NCI-H69 (cell line): ENCODE measurements at regions not wholly inside any gene's neighbourhood (a gene's known extent, or its start where the extent isn't known, plus 50 kb on each side); places are given as distances from the start of the nearest gene placed in this dataset.
"Not testable (repeated sequence)": the region's sequence is repeated elsewhere in the genome, so short reads cannot be mapped to it uniquely, and the experiment has no call there.

ENCODE experiments used
- DNase-seq: peaks from one replicate; lab custom pipeline; 2025; lab: John Stamatoyannopoulos, UW

DNA sequence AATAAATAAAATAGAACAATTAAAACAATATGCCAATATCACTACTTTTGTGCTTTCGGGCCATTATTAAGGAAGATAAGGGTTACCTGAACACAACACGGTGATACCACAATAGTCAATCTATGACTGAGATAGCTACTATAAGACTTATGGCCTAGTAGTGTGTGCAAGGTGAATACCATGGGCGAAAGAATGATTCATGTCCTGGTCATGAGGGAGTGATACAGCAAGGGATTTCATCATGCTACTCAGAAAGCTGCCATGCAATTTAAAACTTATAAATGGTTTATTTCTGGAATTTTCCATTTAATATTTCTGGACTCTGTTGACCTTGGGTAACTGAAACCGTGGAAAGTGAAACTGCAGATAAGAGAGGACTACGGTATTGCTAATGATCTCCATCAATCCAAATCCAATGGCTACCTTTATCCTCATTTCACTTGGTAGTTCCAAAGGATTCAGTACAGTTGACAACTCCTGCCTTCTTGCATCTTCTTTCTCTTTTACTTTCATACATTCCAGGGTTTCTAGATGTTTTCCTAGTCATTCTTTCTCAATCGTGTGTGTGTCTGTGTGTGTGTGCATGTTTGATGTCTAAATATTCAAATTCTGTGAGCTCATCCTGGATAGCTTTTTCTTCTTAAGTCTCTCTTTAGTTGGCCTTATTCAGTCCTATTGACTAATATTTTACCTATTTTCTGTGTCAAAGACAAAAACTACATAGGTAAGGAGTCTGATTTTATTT lies 100.5 kb upstream of the MAGI2 start:
- DNase-seq = no peak

DNA sequence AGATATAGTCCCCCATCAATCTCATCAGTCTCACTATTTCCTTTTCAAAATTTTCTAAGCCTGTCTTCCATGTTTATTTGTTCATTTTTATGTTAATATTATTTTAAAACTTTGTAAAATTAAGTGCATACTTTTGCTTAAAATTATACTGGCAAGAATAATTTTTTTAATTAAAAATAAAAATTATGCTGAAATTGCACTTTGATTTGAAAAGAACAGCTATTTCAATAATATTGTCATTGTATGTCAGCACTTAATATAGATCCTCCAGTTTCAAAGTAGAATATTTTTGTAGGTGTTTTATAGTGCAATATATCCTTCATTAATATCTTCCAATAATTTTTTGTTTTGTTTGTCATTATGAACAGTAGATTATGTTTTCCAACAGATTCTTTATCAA lies 99.0 kb upstream of the MAGI2 start:
- DNase-seq = no peak

DNA sequence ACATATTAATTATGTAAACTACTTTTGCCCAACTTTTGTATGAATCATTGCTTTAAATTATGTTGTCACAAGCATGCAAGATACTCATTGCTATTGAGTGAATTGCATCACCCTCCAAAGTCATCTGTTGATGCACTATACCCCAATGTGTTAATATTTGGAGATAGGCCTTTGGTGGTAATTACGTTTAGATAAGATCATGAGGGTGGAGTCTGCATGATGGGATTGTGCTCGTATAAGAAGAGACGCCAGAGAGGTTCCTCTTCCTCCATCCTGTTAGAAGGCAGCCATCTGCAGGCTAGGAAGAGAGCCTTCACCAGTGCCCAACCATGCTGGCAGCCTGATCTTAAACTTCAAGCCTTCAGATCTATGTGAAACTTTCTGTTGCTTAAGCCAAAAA lies 95.3 kb upstream of the MAGI2 start:
- DNase-seq = peak; percentile 15

DNA sequence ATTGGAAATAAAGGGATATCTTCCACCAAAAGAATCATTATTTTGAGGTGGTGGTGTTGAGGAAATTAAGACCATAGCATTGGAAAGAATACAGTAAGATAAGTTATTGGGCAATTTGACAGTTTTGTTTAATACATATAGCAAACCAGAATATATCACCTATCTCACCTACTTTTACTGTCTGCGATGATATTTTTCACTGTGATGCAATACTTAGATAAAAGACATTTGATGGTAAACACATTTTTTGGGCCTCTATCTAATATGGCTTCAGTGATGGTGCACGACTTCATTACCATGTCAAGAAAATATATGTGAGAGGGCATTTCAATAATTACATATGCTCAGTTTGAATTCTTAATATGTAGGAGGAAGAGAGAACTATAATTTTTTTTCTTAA lies 93.7 kb upstream of the MAGI2 start:
- DNase-seq = no peak

DNA sequence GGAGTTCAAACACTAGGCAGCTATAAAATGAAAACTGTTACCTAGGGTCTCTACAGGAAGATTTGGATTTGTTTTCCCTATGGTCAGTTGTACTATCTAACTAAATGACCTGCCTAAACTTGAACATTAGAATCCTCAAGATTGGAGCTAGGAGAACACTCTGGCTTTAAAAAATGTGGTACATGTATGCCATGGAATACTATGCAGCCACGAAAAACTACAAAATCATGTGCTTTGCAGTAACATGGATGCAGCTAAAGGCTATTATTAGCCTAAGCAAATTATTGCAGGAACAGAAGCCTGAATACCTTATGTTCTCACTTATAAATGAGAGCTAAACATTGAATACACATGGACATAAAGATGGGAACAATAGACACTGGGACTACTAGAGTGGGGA lies 87.1 kb upstream of the MAGI2 start:
- DNase-seq = no peak

DNA sequence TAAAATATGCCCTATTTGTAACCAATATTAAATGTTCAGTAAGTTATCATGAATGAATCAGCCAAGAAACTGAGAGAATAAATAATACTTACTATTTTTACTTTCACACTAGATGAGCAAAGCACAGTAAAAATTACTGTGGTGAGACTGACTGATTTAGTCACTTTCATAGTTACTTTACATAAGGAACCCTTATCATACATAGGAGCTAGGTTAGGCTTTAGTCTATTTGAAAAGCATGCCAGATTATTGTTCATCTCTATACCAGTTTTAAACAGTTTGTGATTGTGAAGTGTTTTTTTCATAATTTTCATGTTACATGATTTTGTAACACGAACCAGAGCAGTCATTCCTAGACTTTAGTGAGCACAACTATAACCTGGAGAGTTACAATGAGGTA lies 80.7 kb upstream of the MAGI2 start:
- DNase-seq = no peak

DNA sequence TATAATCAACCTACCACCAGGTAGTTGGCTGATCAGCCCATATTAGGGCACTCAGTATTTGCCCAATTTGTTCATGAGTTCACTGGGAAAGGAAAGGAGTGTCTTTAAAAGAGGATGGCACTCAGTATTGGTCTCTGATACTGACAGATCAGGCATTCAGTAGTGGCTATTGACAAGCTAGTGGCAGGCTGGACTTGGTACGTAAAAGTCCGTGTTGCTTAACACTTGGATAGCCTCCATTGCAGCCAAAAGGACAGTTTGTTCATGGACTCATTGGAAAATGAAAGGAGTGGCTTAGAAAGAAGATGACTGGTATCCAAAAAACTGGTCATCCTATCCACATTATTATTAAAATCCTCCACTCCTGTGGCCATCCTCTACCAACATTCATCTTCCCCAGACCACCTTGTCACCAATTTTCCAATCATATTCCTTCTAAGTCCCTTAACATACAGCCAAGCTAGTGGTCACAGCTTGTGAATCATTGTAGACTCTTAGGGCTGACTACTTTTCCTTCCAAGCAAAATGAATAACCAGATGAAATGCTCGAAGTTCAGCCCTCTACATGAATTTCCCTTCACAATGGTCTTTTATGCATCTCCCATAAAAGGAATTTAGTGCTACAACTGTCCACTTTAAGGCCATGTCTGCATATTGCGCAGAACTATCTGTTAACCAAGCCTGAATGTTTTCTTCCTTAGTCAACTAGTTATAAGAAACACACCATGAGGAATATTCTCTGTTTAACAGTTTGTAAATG lies 78.6 kb upstream of the MAGI2 start:
- no peak for DNase-seq

DNA sequence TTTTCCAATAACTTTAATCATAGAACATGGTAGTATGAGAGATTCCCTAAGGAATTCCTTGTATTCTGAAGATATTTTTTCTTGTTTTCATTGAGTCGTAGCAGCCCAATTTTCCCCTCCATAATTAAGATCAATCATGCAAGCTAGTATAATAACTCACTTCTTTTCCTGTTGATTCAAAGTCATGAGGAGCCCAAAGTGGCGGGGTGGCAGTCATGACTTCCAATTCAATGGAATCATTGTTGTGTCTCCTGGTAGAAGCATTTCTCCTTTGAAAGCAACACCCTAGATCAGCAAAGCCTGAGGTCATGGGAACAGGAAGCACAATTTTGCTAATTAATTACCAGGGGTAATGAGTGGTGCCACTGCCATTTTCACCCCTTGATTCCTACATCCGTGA lies 77.6 kb upstream of the MAGI2 start:
- peak; percentile 77 for DNase-seq

DNA sequence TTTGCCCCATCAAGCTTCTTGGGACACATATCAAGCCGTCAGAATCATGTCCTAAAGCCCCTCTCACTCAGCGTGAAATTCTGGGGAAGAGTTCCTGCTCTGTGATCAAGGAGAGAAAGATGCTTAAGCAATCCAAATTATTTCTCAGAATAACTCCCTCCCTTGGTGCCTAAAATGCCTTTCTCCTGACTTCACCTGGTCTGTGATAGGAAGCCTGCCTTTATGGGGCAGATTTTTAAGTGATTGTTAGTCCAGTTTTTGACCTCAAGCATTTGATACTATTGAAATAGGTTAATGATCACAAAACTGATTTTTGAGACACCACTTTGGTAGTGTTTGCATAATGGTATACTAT lies 76.4 kb upstream of the MAGI2 start:
- no peak for DNase-seq

DNA sequence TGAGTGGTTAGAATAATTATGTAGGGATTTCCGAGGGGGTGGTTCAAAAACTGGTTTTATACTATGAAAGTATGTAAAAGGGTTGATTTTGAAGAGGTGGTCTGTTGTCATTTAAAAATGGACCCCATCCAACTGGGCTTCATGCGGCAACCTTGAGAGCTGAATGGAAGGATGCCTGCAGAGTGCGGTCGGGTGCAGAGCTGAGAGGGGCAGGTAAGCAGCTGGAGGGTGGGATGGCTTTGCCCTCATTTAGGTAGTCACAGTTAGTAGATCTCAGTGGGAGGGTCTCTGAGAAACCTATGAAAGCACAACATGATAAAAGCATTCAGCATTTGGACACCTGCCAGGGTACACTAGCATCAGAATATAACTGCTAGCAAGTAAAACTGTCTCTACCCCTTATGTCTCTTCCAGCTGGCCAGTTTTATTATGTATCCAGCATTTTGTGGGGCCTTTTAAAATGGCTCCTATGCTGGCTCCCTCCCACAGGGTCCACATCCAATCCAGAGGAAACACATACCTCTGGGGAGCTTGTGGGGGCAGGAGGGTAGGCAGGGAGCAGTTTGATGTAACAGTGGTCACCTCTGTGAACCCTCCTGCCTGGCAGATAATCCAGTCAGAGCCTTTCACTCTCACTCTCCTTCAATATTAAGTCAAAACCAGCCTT lies 75.9 kb upstream of the MAGI2 start:
- DNase-seq = peak; percentile 90

DNA sequence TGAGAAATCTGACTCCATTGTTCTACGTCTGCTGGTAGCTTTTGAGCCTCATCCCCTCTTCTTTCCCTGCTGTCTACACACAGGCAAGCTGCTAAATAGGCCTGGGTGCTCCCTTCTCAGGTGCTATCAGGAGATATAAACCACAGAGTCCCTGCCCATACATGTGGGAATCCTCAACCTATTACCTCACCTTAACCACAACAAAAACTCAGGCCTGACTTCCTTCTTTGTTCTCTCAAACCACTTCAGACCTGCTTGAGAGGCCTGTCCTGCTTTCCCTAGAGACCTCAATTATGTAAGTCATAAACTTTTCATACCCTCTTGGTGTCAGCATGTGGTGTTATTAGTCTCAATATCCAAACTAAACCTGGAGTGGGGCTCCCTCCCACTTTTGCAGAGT lies 75.0 kb upstream of the MAGI2 start:
- peak; percentile 72 for DNase-seq

DNA sequence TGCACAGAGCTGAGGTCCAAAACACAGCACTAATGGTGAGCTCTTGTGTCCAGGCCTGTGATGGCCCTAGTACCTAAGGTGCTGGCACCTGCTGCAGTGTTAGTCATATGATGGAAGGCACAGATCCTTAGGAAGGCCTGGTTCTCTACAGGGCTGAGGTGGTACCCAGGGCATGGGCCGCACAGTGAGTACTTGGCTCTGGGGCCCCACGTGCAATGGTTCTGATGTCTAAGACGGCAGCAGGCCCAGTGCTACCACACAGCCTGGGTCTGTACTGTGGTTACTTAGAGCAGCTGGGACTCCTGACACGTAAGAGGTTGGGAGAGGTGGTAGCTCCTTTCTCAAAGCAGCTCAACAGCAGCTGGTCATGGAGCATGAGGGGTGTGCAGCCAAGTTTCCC lies 70.6 kb upstream of the MAGI2 start:
- DNase-seq = no peak

DNA sequence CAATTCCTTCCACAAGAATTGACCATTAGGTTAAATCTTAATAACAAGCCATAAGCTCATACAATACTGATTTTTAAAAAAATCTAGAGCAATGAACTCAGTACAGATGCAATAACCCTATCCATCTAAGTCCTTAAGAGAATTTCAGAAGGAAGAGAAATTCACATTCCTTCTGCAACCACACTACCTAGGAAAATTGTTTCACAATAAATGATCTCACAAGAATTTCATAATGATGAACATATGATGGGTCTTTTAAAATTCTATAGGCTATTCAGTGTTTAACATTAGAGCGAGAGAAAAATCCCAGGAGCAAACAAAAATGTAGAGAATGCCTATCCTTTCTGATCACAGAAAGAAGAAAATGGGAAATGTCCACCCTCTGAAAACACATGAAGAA lies 70.0 kb upstream of the MAGI2 start:
- DNase-seq = no peak

DNA sequence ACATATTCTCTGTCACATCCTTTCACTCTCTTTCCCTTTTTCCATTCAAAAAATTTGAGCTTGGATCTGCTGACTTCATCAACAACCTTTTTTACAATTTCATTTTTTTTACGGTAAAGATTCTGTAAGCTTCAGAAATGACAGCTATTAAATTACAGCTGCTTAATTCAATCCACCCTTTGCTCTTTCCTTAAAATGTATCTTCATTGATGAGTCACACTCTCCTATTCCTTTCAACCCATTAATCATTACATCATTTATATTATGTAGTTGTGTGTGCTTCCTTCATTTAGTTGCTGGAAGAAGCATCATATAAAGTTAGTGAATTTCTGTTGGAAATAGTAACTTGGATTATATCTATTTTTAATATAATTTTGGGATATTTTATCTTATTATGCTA lies 67.1 kb upstream of the MAGI2 start:
- peak; percentile 34 for DNase-seq

DNA sequence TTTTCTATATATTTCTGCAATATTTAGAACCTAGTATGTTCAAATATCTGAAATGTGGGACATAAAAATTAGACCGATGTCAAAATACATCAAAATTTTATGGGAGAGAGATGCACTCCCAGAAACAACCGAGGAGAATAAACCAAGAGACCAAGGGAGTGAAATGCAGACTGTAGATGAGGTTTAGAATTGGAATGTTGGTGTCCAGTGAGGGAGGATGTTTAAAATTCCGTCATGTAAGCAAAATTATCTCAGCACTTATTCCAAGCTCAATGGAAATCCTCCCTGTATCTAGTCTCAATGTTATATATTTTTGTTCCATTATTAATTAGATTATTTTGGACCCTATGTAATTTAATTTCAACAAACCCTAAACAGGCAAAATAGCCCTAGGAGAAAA lies 61.9 kb upstream of the MAGI2 start:
- no peak for DNase-seq

DNA sequence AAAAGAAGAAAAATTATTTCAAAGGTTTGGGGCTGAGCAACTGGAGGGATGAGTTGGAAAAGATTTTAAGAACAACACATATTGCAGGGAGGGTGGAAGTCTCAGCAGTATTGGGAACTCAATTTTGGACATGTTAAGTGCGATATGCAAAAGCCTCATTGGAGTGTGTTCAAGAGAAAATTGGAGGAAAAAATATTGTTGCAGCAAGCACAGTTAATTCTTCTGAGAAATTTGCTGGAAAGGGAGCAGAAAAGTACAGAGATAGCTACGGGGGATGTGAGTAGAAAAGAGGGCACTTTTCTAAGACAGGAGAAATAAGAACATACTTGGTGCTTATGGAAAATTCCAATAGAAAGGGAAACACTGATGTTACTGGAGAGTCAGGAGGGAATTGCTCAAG lies 59.8 kb upstream of the MAGI2 start:
- no peak for DNase-seq

DNA sequence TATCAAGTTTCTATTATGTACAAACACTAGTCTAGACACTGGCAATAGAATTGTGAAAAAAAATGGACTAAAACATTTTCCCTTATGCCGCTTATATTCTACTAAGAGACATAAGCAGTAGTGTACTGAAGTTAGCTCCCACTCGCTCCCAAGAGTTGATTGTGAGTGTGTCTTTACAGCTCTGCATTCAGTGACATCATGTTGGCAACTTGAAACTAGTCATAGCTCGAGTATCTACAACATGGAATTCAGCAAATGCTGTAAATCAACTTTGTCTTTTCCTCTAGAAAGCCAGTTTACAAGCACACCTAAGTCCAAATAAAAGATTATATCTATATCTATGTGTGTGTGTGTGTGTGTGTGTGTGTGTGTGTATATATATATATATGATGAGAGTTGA lies 58.8 kb upstream of the MAGI2 start:
- DNase-seq = no peak

DNA sequence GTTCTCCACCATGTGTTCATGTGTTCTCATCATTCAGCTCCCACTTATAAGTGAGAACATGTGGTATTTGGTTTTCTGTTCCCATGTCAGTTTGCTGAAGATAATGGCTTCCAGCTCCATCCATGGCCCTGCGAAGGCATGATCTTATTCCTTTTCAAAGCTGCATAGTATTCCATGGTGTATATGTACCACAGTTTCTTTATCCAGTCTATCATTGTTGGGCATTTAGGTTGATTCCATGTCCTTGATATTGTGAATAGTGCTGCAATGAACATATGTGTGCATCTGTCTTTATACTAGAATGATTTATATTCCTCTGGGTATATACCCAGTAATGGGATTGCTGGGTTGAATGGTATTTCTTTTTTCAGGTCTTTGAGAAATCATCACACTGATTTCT lies 57.6 kb upstream of the MAGI2 start:
- not testable (repeated sequence) for DNase-seq

DNA sequence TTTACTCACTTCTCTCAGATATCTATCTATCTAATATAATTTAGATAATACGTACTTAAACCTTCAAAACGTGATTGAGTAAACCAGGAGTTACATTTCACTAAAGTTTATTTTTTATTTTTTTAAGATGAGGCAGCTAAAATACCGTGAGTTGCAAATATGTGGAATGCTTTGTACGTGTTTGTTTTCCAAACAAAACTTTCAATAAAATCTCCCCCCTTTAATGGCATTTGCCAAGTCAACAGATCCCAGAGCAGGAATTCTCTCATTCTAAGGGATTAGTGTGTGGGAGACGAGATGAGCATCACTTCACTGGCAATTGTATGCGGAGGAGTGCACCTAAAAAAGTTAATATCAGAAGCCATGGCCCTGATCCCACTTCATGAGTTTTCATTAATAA lies 53.7 kb upstream of the MAGI2 start:
- DNase-seq = no peak

DNA sequence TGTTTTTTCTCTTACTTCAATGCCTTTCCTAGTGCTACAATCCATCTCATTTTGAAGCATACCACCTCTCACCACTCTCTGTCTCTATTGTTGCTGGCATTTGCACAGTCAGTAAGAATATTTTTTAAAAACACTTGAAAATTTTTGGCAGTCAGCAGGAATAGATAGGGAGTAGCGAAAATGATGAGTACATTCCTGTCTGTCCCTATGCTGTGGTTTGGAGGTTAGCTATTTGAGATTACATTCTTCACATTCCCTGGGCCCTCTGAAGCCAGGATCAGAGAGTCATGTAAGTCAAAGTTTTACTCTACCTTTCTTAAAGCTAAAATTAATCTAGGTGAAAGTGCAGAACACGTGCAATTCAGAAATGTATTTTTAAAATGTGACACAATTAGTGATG lies 53.0 kb upstream of the MAGI2 start:
- DNase-seq = no peak

DNA sequence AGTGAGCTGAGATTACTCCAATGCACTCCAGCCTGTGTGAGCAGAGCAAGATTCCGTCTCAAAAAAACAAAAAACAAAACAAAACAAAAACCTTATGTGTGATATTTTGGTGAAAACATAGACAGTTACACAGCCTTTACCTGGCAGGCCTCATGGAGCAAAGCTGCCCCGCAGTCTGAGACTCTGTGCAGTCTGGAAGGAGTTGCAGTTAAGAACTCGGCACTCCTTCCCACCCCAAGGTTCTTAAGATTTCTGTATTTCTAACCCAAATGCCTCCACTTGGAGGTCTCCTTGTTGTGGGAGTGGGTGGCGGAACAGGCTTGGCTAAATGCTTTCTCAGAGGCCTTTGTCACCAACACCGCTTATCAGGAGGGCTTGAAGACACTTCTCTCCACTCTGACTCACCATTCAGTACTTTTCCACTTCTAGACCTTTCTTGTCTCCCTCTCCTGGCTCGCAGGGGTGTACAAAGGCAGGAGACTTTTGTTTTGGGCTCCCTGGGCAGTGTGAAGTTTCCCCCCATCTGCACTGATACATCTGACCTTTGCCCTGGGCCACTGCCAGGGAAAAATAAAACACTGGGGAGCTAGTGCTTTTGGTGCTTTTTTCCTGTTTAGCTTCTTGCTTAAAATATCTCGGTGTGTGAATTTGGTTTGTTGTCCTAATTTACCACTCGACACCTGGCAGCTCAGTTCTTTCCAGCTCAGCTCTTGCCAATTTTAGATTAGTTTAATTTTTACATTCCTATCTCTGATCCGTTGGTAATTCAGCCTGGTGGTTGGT lies 51.3 kb upstream of the MAGI2 start:
- DNase-seq = peak; percentile 11
